ENCODE measurements at regions not wholly inside any gene's neighbourhood (a gene's known extent, or its start where the extent isn't known, plus 50 kb on each side); places are given as distances from the start of the nearest gene placed in this dataset.

DNA sequence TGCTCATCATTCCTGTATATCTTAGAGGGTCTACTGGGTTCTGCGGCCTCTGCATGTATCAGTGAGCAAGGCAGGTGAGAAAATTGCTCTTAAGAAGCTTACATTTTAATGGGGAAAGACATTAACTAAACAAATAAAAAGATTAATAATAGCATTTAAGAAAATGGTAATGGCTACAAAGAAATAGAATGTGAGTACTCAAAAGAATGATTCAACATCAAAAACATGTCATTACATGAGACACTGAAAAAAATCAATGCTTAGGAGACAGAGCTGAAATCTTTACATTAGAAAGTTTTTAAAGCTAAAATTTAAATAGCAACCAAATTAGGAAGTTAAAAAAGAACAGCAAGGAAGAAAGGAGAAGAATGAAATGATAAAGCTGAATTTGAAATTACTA is 146.9 kb upstream of the PHACTR1 start:
- TF ChIP-seq, protein P1, sequence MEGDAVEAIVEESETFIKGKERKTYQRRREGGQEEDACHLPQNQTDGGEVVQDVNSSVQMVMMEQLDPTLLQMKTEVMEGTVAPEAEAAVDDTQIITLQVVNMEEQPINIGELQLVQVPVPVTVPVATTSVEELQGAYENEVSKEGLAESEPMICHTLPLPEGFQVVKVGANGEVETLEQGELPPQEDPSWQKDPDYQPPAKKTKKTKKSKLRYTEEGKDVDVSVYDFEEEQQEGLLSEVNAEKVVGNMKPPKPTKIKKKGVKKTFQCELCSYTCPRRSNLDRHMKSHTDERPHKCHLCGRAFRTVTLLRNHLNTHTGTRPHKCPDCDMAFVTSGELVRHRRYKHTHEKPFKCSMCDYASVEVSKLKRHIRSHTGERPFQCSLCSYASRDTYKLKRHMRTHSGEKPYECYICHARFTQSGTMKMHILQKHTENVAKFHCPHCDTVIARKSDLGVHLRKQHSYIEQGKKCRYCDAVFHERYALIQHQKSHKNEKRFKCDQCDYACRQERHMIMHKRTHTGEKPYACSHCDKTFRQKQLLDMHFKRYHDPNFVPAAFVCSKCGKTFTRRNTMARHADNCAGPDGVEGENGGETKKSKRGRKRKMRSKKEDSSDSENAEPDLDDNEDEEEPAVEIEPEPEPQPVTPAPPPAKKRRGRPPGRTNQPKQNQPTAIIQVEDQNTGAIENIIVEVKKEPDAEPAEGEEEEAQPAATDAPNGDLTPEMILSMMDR (IDR thresholded peaks at IDR 0.05), result no peak
- no peak for TF ChIP-seq EZH2 (IDR thresholded peaks at IDR 0.05; ENCODE audit: borderline replicate concordance, insufficient read depth, low read depth, low read length, poor library complexity, severe bottlenecking)
